HG03064 (cell line): ENCODE measurements at regions not wholly inside any gene's neighbourhood (a gene's known extent, or its start where the extent isn't known, plus 50 kb on each side); places are given as distances from the start of the nearest gene placed in this dataset.

Experiments used
- ATAC-seq: cut with Tn5 transposase; IDR thresholded peaks from one replicate; pipeline ENCODE4 v1.9.1; 2021; ENCODE audit warnings: low read depth; ENCODE audit not compliant: unreplicated experiment

GRCh38 chr4:165610679-165611437 is 232.1 kb downstream of the CPE start:
- ATAC-seq = no peak

GRCh38 chr4:165612936-165613335 is 234.1 kb downstream of the CPE start:
- peak; percentile 89 for ATAC-seq

- ATAC-seq = no peak
Observed at GRCh38 chr4:165613581-165613980, 234.8 kb downstream of the CPE start.

- no peak for ATAC-seq
Observed at GRCh38 chr4:165620913-165621312, 242.1 kb downstream of the CPE start.

- ATAC-seq = no peak
Observed at GRCh38 chr4:165621983-165622382, 243.2 kb downstream of the CPE start.

GRCh38 chr4:165625281-165625680 is 246.5 kb downstream of the CPE start:
- no peak for ATAC-seq

- ATAC-seq = no peak
Observed at GRCh38 chr4:165626316-165626715, 246.7 kb upstream of the TLL1 start.

- no peak for ATAC-seq
Observed at GRCh38 chr4:165627128-165627527, 245.9 kb upstream of the TLL1 start.

- ATAC-seq = no peak
Observed at GRCh38 chr4:165627548-165627947, 245.5 kb upstream of the TLL1 start.

GRCh38 chr4:165628572-165628971 is 244.5 kb upstream of the TLL1 start:
- ATAC-seq = no peak

- no peak for ATAC-seq
Observed at GRCh38 chr4:165630671-165631070, 242.4 kb upstream of the TLL1 start.

GRCh38 chr4:165631208-165631894 is 241.7 kb upstream of the TLL1 start:
- ATAC-seq = no peak

GRCh38 chr4:165631912-165632311 is 241.1 kb upstream of the TLL1 start:
- ATAC-seq = no peak

GRCh38 chr4:165634766-165635165 is 238.3 kb upstream of the TLL1 start:
- no peak for ATAC-seq

- ATAC-seq = no peak
Observed at GRCh38 chr4:165635381-165635780, 237.7 kb upstream of the TLL1 start.

- no peak for ATAC-seq
Observed at GRCh38 chr4:165635951-165636350, 237.1 kb upstream of the TLL1 start.

GRCh38 chr4:165651901-165652300 is 221.1 kb upstream of the TLL1 start:
- ATAC-seq = no peak

- ATAC-seq = no peak
Observed at GRCh38 chr4:165654556-165654955, 218.5 kb upstream of the TLL1 start.

- ATAC-seq = no peak
Observed at GRCh38 chr4:165656399-165656798, 216.6 kb upstream of the TLL1 start.

- no peak for ATAC-seq
Observed at GRCh38 chr4:165656829-165657490, 216.1 kb upstream of the TLL1 start.

- ATAC-seq = no peak
Observed at GRCh38 chr4:165662341-165662740, 210.7 kb upstream of the TLL1 start.

GRCh38 chr4:165663411-165663810 is 209.6 kb upstream of the TLL1 start:
- no peak for ATAC-seq
